Right ventricle myocardium superior (tissue), 1 donor: ENCODE measurements at regions not wholly inside any gene's neighbourhood (a gene's known extent, or its start where the extent isn't known, plus 50 kb on each side); places are given as distances from the start of the nearest gene placed in this dataset.
A peak's percentile ranks its signal among the peaks of the same experiment; 100 is the strongest.
"Not testable (repeated sequence)": the region's sequence is repeated elsewhere in the genome, so short reads cannot be mapped to it uniquely, and the experiment has no call there.

Experiments used
- ATAC-seq: fragments of 200-7000 bp; cut with Tn5 transposase; one replicate; pipeline ENCODE4 v1.9.1; 2020; ENCODE audit warnings: mild to moderate bottlenecking; ENCODE audit not compliant: poor library complexity
- DNase-seq: peaks from one replicate; pipeline ENCODE4 v3.0.0-alpha.2; 2020
- intact Hi-C: fragments of 100-400 bp; cut with DNase I; formaldehyde crosslinking; loops from one replicate; pipeline ENCODE4 v1.11.2; 2022
- donor health status: DM: no; HTN: yes; CAD: no; lungs with severe emphysema.

DNA sequence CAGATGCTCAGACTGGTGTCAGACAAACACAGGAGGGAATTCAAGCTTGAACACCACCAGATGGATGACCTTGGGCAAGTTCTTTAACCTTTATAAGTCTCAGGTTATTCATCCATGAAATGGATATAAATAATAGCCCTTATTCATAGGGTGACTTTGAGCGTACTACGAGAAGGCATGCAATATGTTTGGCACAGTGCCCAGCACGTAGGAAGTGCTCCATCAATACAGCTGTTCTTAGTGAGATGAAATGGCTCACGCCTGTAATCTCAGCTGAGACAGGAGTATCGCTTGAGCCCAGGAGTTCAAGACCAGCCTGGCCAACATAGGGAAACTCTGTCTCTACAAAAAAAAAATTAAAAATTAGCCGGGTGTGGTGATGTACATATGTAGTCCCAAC is 84.8 kb upstream of the FICD start:
- intact Hi-C loops: no loop called here
- no peak for DNase-seq

DNA sequence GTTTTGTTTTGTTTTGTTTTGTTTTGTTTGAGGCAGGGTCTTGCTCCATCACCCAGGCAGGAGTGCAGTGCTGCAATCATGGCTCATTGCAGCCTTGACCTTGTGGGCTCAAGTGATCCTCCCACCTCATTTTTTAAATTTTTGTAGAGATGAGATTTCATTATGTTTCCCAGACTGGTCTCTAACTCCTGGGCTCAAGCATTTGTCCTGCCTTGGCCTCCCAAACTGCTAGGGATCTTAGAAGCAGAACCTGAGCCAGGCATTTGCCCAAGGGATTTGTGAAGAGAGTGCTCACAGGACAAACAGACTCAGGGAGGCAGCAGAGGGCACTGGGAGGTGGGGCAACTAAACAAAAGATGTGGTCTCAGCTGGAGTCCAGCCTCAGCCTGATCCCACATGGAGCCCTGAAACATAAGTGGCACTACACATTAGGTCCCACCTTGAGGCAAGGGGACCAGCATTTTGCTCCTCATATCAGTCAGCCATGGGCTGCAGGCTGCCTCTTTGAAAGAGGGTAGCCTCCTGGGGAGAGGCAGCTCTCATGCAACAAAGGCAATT is 86.2 kb upstream of the CMKLR1 start:
- no peak for ATAC-seq
- no peak for DNase-seq
- intact Hi-C loops: no loop called here

More for the DNA sequence above, 84.8 kb upstream of the FICD start:
- ATAC-seq: no peak

DNA sequence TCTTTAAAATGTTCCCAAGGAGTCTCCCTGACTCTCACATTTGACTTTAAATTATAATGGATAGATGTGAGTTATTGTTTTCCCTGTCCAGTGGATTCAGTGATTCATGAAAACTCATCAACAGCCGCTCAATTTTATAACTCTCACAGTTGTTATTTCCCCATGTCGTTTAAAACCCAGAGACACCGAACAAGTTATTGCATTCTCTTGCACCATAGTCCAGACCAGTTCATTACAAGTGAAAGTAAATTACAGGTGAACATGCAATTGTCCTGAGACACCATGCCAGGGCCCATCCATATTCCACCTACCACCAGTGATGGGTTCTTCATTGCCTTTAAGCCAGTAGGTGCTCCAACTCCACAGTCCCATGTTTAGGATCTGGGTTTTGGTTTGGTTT is 85.7 kb upstream of the CMKLR1 start:
- intact Hi-C loops: no loop called here
- no peak for ATAC-seq
- DNase-seq: no peak

DNA sequence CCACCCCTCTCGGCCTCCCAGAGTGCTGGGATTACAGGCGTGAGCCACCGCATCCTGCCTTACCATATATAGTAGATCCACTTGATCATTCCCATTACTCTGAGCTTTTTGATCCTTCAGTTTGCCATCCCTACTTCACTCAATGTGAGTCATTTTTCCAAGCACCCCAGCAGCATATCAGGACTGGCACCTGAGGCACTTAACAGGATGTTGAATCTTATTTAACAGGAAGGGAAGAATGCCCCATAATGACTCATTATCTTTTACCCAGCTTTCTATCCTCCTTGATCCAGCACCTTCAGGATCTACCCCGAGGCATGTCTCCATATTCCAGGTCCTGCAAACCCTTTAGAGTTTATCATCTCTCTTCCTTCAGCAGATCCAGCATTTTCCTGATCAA is 84.9 kb upstream of the CMKLR1 start:
- intact Hi-C loops: no loop called here
- no peak for ATAC-seq
- DNase-seq: no peak

DNA sequence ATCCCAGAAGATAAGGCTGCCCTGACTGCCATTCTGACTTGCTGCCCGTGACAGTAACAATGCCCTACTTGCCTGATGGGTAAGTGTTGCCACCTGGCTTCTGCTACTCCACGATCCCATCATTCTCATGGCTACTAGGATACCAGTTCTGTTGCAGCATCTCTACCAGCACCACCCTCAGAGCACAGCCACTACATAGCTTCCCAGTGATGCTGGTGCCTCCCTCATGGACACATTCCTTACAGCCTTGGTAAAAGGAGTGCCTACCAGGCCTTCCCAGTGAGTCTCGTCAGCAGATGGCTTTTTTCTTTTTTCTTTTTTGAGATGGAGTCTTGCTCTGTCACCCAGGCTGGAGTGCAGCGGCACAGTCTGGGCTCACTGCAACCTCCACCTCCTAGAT is 84.4 kb upstream of the CMKLR1 start:
- intact Hi-C loops: no loop called here
- DNase-seq: no peak
- no peak for ATAC-seq

DNA sequence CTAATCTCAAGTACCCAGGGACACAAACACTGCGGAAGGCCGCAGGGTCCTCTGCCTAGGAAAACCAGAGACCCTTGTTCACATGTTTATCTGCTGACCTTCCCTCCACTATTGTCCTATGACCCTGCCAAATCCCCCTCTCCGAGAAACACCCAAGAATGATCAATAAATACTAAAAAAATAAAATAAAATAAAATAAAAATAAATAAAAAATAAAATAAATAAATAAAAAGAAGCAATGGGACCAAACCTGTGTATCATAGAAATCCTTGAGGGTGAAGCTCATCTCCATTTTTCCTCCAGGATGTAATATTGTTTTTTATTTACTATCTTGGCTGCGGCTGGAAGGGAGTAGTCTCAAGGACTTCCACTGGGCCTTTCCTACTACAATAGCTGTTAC is 82.0 kb upstream of the CMKLR1 start:
- DNase-seq, intact Hi-C loops, ATAC-seq: not testable (repeated sequence)

DNA sequence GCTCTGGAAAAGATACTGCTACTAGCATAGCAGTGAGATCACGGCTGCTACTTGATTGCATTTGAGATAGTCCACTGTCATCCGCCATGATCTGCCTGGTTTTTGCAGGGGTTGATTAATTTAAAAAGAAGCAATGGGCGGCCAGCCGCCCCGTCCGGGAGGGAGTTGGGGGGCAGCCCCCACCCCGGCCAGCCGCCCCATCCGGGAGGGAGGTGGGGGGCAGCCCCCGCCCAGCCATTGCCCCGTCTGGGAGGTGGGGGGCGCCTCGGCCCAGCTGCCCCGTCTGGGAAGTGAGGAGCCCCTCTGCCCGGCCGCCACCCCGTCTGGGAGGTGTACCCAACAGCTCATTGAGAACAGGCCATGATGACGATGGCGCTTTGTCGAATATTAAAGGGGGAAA is 81.3 kb upstream of the CMKLR1 start:
- intact Hi-C loops, DNase-seq, ATAC-seq: not testable (repeated sequence)

DNA sequence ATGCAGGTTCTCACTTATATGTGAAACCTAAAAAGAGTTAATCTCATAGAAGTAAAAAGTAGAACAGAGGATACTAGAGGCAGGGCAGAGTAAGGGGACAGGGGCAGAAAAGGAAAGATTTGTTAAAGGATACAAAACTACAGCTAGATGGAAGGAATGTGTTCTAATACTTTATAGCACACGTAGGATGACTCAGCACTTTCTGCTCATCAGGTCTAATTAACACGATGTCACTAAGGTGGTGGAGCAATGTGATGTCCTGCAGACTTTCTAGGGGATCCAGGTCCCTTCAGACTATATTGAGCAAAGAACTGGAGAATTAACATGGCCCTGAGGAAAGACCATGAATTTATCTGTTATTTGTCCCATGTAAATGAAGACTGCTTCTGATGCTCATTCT is 80.8 kb upstream of the CMKLR1 start:
- intact Hi-C loops: no loop called here
- ATAC-seq (no peak), DNase-seq (no peak)

DNA sequence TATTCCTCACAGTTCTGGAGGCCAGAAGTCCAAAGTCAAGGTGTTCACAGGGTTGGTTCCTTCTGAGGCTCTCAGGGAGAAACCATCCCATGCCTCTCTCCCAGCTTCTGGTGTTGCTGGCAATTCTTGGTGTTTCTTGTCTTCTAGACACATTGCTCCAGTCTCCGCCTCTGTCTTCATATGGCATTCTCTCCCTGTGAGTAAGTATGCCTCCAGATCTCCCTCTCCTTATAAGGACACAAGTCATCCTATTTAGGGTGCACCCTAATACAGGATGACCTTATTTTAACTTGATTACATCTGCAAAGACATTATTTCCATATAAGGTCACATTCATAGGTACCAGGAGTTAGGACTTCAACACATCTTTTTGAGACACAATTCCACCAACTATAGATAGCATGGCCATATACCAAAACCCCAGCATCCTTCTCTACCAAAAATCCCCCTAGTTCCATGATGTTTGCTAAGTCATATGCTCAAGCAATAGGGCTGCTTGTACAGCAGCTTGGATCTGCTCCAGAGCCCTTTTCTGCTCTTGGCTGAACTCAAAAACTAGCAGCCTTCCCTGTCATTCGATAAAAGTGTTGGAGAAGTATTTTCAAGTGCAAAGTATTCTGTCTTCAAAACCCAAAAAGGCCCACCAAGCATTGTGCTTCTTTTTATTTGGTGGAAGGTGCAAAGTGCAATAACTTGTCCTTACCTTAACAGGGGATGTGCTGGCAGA is 79.2 kb upstream of the CMKLR1 start:
- DNase-seq (no peak), ATAC-seq (no peak)
- intact Hi-C loops: no loop called here

GRCh38 chr12:108414021-108414420 is 74.9 kb upstream of the CMKLR1 start:
- ATAC-seq (no peak), DNase-seq (no peak)
- intact Hi-C loops: no loop called here

- ATAC-seq (no peak), DNase-seq (no peak)
- intact Hi-C loops: no loop called here
These were observed 71.6 kb upstream of the CMKLR1 start for GRCh38 chr12:108410689-108411088.

DNA sequence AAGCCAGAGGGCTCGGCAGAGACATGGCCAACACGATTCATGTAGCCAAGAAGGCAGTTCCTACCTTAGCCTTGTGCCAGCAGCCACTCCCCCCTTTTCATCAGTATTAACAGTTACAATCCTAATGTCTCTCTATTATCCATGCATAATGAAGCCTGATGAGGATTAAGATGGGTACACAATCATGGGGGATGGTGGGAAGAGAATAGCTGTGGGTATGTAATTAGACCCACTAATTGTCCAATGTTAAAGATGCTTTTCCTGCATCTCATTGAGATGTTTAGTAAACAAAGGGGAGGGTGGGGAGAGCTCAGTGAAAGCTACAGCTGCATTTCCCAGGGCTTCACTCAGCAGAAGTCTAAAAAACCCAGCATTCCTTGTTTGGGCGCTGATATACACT is 70.4 kb upstream of the CMKLR1 start:
- intact Hi-C loops: no loop called here
- ATAC-seq: no peak
- no peak for DNase-seq

DNA sequence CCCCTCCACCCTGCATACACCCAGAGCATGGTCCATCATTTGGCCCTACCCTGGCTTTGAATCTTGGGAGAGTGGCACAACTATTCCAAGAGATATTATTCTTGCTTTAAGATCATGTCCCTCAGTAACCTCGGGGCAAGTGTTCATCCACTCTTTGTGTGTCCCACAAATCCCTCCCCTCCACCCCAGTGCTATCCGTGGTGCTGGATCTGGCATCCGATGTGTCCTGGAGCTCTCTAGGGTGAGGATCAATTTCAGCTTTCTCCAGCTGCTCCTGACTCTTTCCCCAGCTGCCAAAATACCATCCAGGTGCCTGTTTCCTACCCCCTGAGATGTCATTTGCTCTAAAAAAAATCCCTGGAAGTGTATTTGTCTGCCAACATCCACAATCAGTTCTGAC is 64.8 kb upstream of the CMKLR1 start:
- ATAC-seq (no peak), DNase-seq (no peak)
- intact Hi-C loops: no loop called here

GRCh38 chr12:108401964-108402363 is 62.9 kb upstream of the CMKLR1 start:
- ATAC-seq (no peak), DNase-seq (no peak)
- intact Hi-C loops: no loop called here

DNA sequence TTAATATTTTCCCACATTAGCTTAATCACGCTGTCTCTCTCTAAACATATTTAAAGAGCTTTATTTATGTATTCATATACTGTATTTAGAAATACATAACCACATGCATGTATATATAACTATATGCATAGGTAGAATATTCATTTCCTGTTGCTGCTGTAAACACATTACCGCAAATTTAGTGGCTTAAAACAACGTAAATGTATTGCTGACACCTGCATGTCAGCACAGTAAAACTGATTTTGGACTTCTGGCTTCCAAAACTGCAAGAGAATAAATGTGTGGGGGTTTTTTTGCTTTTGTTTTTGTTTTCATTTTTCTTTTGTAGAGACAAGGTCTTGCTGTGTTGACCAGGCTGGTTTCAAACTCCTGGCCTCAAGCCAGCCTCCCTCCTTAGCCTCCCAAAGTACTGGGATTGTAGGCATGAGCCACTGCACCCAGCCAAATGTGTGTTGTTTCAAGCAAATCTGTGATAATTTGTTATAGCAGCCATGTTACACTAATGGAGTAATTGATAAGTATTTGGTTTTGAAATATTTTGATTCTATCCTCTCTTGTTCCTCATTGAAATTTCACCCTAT is 61.9 kb upstream of the CMKLR1 start:
- intact Hi-C loops: no loop called here
- no peak for DNase-seq
- ATAC-seq: no peak

DNA sequence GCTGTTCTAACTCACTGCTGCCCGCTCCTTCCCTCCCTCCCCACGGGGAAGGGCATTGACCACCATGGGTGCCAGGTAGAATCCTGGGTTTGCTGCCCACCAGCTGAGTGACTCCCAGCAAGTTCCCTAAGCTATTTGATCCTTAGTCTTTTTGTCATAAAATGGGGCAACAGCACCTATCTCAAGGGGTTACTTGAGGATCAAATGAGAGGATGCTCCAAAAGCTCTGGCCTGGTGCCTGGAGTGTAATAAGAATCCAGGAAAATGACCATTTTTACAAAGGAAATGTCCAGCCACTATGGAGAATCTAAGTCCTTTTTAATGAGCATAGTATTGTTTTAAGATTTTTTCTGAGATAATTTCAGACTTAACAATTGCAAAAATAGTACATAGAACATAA is 61.4 kb upstream of the CMKLR1 start:
- no peak for DNase-seq
- ATAC-seq: no peak
- intact Hi-C loops: no loop called here

- intact Hi-C loops: no loop called here
- no peak for ATAC-seq
- DNase-seq: no peak
These were observed 60.9 kb upstream of the CMKLR1 start for GRCh38 chr12:108400056-108400455.

DNA sequence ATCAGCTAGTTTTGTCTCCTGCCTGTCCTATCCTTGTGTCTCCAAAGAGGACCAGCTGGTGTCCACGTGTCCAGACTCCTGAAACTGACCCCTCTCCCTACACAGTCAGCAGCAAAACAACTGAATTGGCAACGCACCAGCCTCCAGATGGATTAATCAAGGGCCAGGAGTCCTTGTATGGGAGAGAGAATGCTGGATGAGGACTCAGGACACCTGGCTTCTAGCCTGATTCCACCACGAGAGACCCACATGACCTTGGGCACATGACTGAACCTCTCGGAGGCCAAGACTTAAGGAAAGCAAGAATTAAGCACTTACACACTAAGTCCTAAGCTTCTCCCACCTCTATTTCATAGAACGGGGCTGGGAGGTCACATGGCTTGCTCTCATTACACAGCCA is 60.4 kb upstream of the CMKLR1 start:
- ATAC-seq: peak; percentile 91
- intact Hi-C loops: no loop called here
- peak; percentile 64 for DNase-seq

DNA sequence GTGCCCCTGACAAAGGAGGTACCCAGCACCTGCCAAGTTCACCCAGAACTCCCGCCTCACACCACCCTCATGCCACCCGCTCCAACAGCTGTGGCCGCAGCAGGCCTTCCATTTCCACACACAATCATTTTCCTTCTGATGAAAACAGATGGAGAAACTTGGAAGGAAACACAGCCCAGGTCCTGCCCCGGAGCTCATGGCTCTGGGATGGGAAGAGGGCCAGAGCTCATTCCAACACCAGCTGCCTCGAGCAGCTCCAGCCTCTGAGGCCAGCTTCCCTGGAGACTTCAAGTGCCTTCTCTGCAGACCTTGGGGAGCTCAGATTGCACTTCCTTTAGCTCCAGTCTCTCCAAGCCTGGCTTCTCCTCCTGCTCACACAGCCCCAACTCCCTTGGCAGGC is 55.1 kb upstream of the CMKLR1 start:
- intact Hi-C loops: no loop called here
- DNase-seq: peak; percentile 64
- ATAC-seq: peak; percentile 93

DNA sequence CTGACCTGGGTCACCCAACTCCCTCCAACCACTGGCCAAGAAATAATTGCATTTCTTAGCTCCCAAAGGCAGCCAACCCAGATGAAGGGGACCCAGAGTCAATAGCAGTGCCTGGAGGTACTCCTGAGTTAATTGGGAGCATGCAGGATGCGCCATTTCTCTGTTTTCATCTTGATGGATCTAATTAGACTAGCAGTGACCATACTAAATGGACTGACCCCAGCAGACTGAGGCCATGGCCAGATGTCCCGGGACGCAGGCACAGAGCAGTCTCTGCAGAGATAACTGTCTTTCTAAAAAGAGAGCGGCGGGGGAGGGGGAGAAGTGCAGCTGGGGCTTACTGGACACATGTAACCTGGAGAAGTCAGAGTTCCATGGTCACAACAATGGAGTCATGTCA is 53.2 kb upstream of the CMKLR1 start:
- intact Hi-C loops: no loop called here
- no peak for DNase-seq
- ATAC-seq: no peak
